KOPT-K1 (cell line): ENCODE measurements at regions not wholly inside any gene's neighbourhood (a gene's known extent, or its start where the extent isn't known, plus 50 kb on each side); places are given as distances from the start of the nearest gene placed in this dataset.

ENCODE experiments used
- H3K27ac ChIP-seq: fragments of 200-600 bp; sonication (generic); 2 replicates; pipeline ENCODE4 v1.5.1; 2016; ENCODE audit warnings: antibody characterized with exemption, mild to moderate bottlenecking, low read depth, low read length; ENCODE audit not compliant: poor library complexity, severe bottlenecking
- H3K36me3 ChIP-seq: fragments of 200-600 bp; sonication (generic); 2 replicates; pipeline ENCODE4 v1.5.1; 2017; ENCODE audit warnings: antibody characterized with exemption, mild to moderate bottlenecking, low read length, moderate library complexity; ENCODE audit not compliant: insufficient read depth
- H3K9me3 ChIP-seq: fragments of 200-600 bp; sonication (generic); 2 replicates; pipeline ENCODE4 v1.5.1; 2017; ENCODE audit warnings: antibody characterized with exemption, low read length, mild to moderate bottlenecking; ENCODE audit not compliant: insufficient read depth, poor library complexity, severe bottlenecking

- Histone ChIP-seq H3K36me3 (no peaks in the 10 kb centered on the region), H3K9me3 (no peaks in the 10 kb centered on the region), H3K27ac (no peak overlapping the region)
Observed at GRCh38 chr2:12539336-12539735, 177.4 kb upstream of the TRIB2 start.

DNA sequence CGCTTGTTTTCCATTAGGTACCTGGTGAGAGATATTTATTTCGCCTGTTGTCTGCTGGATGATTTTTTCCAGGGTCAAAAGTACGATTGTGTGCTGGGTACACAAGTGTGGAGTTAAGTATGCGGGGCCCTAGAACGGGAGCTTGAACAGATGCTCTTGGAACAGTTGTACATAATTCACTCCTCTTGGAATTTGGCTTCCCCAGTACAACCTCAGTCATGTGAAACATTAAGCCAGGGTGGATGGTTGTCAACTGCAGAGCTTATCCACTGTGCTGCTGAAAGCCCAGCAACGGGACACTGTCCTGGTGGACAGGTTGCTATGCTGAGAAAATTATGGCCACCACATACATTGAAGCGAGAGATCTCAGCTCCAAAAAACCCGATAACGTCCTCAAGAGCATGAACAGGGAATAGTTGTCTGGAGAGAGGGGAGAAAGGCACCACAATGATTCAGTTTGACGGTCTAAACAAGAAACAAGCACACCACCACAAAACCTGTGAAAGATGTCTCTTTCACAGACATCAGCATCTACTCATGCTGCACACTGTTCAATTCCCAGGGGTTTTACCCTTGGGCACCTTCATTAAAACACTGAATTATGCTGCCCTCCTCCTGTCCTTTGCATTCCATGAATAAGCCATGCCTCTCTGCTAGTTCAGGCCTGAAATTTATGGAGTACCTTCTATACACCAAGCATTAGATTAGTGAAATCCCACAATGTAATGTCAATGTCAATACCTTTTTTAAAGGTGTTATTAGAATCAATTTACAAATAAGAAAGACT is 176.8 kb upstream of the TRIB2 start:
- no peaks in the 10 kb centered on the region for H3K36me3 ChIP-seq
- H3K9me3 ChIP-seq, result no peaks in the 10 kb centered on the region

DNA sequence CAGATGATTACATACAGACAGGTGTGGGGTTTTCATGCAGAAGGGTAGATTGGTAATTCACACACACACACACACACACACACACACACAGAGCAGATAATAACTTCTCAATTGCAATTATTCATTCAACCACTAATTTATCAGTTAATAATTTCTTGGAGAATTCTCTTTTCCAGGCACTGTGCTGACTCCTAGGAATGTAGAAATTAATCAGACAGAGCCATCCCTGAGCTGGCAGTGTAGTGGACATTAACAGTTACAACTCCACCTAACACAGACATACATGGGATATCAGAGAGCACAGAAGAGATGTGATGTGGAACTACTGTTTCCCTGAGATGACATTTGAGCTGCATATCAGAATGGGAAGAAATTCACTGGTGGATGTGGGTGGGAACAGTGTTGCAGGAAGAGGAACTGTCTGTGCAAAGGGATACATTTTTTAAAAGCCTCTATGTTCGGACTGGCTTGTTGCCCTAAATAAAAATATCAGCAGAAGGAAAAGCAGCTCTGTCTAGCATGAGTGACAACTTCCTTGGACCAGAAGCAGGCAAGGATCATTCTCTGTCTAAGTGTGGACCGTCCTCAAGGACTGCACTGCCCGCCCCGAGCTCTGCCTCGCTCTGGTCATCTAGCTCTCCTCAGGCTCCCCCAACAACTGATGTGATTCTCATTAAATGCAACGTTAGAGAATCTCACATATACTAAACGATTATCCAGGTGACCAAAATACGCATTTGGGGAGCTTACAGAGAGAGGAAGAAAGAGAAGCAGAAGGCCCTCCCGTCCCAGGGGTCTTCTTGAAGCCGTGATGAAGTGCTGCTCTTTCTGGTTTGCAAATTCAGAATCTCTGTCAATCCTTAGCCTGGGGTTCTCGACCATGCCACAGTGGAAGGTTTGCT is 173.4 kb upstream of the TRIB2 start:
- H3K27ac ChIP-seq, result no peak overlapping the region
- no peaks in the 10 kb centered on the region for H3K36me3 ChIP-seq
- no peaks in the 10 kb centered on the region for H3K9me3 ChIP-seq

More for the DNA sequence above, 176.8 kb upstream of the TRIB2 start:
- no peak overlapping the region for H3K27ac ChIP-seq

DNA sequence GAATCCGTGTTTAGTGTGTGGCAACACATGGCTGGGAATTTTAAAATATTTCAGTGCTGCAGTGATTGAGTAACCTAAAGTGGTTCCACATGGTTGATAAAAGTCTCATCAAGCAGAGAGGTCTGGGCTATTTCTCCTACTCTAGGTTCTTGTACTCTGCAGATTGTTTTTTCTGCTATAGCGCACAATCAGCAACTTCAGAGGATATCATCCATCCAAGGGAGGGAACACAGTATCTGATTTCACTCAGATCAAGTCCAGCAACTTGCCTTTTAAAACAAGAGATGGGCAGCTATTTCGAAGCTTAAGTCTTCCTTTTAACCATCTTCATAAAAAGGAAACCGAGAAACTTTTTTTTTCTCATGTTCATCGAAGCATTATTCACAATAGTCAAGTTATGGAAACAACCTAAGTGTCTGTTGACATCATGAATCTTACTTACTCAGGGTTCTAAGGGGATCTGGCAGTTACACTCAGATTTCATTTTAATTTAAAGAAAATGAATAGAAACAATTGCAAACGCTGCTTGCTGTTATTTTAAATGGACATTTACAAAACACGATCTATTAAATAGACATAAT is 172.7 kb upstream of the TRIB2 start:
- H3K27ac ChIP-seq, result no peak overlapping the region
- no peaks in the 10 kb centered on the region for H3K36me3 ChIP-seq
- no peaks in the 10 kb centered on the region for H3K9me3 ChIP-seq

- H3K27ac ChIP-seq, result no peak overlapping the region
- no peaks in the 10 kb centered on the region for H3K36me3 ChIP-seq
- H3K9me3 ChIP-seq, result no peaks in the 10 kb centered on the region
Observed at GRCh38 chr2:12547566-12548170, 169.1 kb upstream of the TRIB2 start.

DNA sequence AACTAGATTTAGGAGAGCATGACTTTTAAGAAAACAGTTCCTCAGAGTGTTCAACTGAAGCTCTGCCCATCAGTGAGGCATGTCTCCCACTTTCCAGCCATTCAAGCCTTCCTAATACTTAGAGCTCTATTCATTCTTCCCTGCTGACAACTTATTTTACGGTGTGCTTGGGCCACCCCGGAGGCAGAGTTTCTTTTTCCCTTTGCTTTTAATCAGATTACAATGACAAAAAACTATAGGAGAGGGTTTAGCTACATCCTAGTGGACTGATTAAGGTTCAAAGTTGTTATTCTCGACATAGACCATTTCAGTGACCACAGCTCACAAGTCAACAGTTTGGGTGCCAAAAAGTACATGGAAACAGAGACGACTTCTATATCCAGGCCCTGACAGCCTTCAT is 167.8 kb upstream of the TRIB2 start:
- H3K36me3 ChIP-seq, result no peaks in the 10 kb centered on the region
- H3K27ac ChIP-seq, result no peak overlapping the region
- H3K9me3 ChIP-seq, result no peaks in the 10 kb centered on the region

GRCh38 chr2:12549641-12550040 is 167.1 kb upstream of the TRIB2 start:
- Histone ChIP-seq H3K27ac (no peak overlapping the region), H3K36me3 (no peaks in the 10 kb centered on the region), H3K9me3 (no peaks in the 10 kb centered on the region)

DNA sequence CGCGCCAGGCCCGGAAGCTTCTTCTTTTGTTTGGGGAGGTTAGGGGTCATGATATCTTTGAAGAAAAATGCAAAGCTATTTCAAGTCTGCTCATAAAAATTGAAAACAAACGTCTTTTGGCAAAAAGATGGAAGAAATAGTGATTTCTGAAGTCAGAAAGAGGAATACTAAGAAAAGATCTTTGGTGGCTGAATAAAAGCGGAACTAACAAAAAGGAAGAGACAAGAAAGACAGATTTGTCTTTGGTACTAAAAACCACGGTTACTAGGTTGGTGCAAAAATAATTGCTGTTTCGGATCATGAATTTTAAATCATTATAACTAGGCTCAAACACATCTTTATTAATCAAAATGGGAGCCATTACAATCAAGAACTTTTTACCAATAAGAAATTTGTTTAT is 164.6 kb upstream of the TRIB2 start:
- no peaks in the 10 kb centered on the region for H3K9me3 ChIP-seq
- no peaks in the 10 kb centered on the region for H3K36me3 ChIP-seq
- H3K27ac ChIP-seq, result no peak overlapping the region

DNA sequence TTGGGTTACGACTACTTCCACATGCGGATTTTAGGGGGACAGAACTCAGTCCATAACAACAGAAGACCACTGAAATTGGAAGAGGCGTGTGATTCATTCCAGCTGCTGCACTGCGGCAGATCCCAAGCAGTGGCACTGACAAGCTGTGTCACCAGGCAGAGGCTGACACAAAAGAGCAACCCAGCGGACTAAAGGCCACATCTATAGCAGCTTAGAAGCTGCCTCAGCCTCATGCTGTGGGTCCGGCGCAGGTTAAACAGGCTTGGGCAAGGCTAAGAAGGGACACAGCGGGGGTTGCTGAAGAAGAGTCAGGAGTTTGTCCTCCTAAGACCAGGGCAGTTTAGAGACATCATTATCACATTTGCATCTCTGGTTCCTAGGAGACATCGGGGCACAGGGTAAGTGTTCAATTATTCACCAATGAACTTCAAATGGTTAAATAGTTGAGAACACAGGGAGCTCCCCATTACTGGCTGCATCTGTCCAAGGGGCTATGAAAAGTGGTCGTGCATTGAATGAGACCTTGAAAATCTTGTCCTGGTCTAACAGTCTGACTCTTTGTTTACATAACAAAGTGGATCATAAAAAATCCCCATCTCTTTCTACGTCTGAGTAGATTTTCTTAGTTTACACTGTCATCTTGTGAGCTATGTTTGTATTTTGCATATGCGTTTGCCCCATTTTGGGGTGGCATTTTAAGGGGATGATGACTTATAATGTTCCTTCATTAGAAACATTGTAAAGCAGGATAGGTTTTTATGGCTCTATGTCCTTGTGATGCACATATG is 162.3 kb upstream of the TRIB2 start:
- Histone ChIP-seq H3K36me3 (no peaks in the 10 kb centered on the region), H3K27ac (peak overlapping the region; percentile 18), H3K9me3 (no peaks in the 10 kb centered on the region)

DNA sequence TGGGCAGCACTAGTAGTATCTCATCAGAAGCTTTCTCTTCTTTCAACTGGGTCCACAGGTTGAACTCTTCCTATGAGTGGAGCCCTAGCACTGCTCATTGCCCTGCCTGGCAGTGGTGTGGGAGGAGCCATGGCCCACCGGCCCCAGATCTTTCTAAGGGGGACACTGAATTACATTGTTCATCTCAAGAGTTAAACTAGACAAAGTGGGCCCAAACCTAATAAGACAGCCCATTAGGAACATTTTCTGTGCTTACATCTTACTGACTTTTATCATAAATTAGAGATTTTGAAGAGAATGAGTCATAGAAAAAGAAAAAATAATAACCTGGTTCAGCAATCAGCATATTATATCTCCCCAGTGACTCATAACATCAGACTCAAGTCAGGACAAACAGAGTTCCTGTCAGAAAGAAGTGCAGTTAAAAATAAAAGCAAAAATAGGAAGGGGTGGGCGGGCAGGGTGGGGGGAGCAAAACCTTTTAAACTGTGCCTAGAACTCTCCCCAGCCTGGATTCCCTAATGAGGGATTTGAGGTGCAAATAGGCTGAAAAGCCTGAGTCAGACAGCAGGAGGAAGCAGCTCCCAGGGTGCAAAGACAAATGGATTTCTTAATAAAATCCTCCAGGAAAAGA is 161.6 kb upstream of the TRIB2 start:
- no peaks in the 10 kb centered on the region for H3K9me3 ChIP-seq
- H3K27ac ChIP-seq, result peak overlapping the region; percentile 18
- no peaks in the 10 kb centered on the region for H3K36me3 ChIP-seq

- Histone ChIP-seq H3K9me3 (no peaks in the 10 kb centered on the region), H3K27ac (no peak overlapping the region), H3K36me3 (no peaks in the 10 kb centered on the region)
Observed at GRCh38 chr2:12556762-12557161, 160.0 kb upstream of the TRIB2 start.

- Histone ChIP-seq H3K27ac (no peak overlapping the region), H3K9me3 (no peaks in the 10 kb centered on the region), H3K36me3 (no peaks in the 10 kb centered on the region)
Observed at GRCh38 chr2:12557688-12558087, 159.0 kb upstream of the TRIB2 start.

GRCh38 chr2:12558519-12558918 is 158.2 kb upstream of the TRIB2 start:
- Histone ChIP-seq H3K9me3 (no peaks in the 10 kb centered on the region), H3K27ac (no peak overlapping the region), H3K36me3 (no peaks in the 10 kb centered on the region)

GRCh38 chr2:12560618-12561017 is 156.1 kb upstream of the TRIB2 start:
- Histone ChIP-seq H3K9me3 (no peaks in the 10 kb centered on the region), H3K36me3 (no peaks in the 10 kb centered on the region), H3K27ac (no peak overlapping the region)
